Neural cell (in vitro differentiated cells): ENCODE measurements at regions not wholly inside any gene's neighbourhood (a gene's known extent, or its start where the extent isn't known, plus 50 kb on each side); places are given as distances from the start of the nearest gene placed in this dataset.

Source experiments
- CTCF ChIP-seq: fragments of 450-650 bp; IDR thresholded peaks from 2 replicates; pipeline ENCODE4 v1.5.1; 2014; ENCODE audit warnings: antibody characterized with exemption, mild to moderate bottlenecking, moderate library complexity; ENCODE audit not compliant: poor library complexity, severe bottlenecking
- EP300 ChIP-seq: fragments of 450-650 bp; conservative IDR thresholded peaks from 2 replicates; pipeline ENCODE4 v1.6.1; 2014; ENCODE audit warnings: antibody characterized with exemption, mild to moderate bottlenecking, moderate library complexity; ENCODE audit not compliant: poor library complexity, severe bottlenecking
- EZH2 ChIP-seq: fragments of 200-600, 300-800 bp; shearing (Covaris generic), sonication (generic); IDR thresholded peaks from 2 replicates; pipeline ENCODE4 v1.6.1; 2014; ENCODE audit warnings: antibody characterized with exemption, low read length, borderline replicate concordance, mild to moderate bottlenecking; ENCODE audit not compliant: insufficient read depth, poor library complexity, severe bottlenecking
- MXI1 ChIP-seq: fragments of 450-650 bp; conservative IDR thresholded peaks from 2 replicates; pipeline ENCODE4 v1.6.1; 2014; ENCODE audit warnings: antibody characterized with exemption, mild to moderate bottlenecking; ENCODE audit not compliant: poor library complexity, severe bottlenecking
- POLR2AphosphoS5 ChIP-seq: IDR thresholded peaks from 2 replicates; pipeline ENCODE4 v1.6.1; 2012
- RAD21 ChIP-seq: fragments of 450-650 bp; conservative IDR thresholded peaks from 2 replicates; pipeline ENCODE4 v1.6.1; 2014; ENCODE audit warnings: antibody characterized with exemption, mild to moderate bottlenecking, moderate library complexity
- REST ChIP-seq: IDR thresholded peaks from 2 replicates; pipeline ENCODE4 v1.6.1; 2012; ENCODE audit warnings: borderline replicate concordance
- SMC3 ChIP-seq: fragments of 450-650 bp; conservative IDR thresholded peaks from 2 replicates; pipeline ENCODE4 v1.6.1; 2014; ENCODE audit warnings: antibody characterized with exemption, mild to moderate bottlenecking, moderate library complexity; ENCODE audit not compliant: poor library complexity

- TF ChIP-seq CTCF = no peak
- no peak for TF ChIP-seq EP300
- TF ChIP-seq POLR2AphosphoS5 = no peak
- TF ChIP-seq RAD21 = no peak
- TF ChIP-seq EZH2 = no peak
- TF ChIP-seq MXI1 = no peak
- no peak for TF ChIP-seq SMC3
- TF ChIP-seq REST = no peak
Observed at GRCh38 chr19:20256606-20257005, 89.6 kb downstream of the ZNF486 start.
